Mesothelial cell of epicardium (in vitro differentiated cells): ENCODE measurements at regions not wholly inside any gene's neighbourhood (a gene's known extent, or its start where the extent isn't known, plus 50 kb on each side); places are given as distances from the start of the nearest gene placed in this dataset.

ENCODE experiments used
- DNase-seq, 2 experiments: peaks; one replicate each; pipeline ENCODE4 v3.0.0; 2021; ENCODE audit warnings: low spot score in 2 of 2; ENCODE audit not compliant: unreplicated experiment in 2 of 2
- H3K27ac Mint-ChIP-seq: 2 replicates; pipeline ENCODE4 v1.8.0; 2021; ENCODE audit warnings: mixed read lengths
- H3K27me3 Mint-ChIP-seq: 2 replicates; pipeline ENCODE4 v1.8.0; 2021; ENCODE audit warnings: low read depth, mixed read lengths
- H3K36me3 Mint-ChIP-seq: 2 replicates; pipeline ENCODE4 v1.8.0; 2021; ENCODE audit warnings: mixed read lengths
- H3K4me1 Mint-ChIP-seq: 2 replicates; pipeline ENCODE4 v1.8.0; 2021; ENCODE audit warnings: mixed read lengths
- H3K4me3 Mint-ChIP-seq: 2 replicates; pipeline ENCODE4 v1.8.0; 2021; ENCODE audit warnings: mild to moderate bottlenecking, moderate library complexity, mixed read lengths
- H3K9me3 Mint-ChIP-seq: 2 replicates; pipeline ENCODE4 v1.8.0; 2021; ENCODE audit warnings: mixed read lengths
- TF ChIP-seq, protein P1 (sequence below): fragments of 200-600 bp; sonication (generic); IDR thresholded peaks from one replicate; pipeline ENCODE4 v1.5.0; 2021; ENCODE audit warnings: antibody characterized with exemption; ENCODE audit not compliant: unreplicated experiment

DNA sequence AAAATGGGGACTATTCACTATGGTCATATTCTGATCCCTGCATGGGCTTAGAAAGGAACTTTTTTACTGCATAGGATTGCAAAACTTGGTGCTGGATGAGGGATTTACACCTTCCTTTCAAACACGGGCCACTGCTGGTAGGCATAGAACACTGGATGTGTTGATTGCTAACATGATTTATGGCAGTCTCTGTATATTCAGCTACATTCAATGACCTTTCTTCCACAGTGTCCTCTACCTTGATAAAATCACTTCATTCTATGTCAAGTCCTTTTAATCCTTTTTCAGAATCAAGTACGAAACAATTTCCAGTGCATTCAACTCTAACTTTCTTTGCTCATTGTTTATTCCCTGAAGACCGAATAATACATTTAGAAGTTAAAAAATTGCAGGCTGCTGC is 91.9 kb upstream of the ATG10 start:
- H3K4me3 Mint-ChIP-seq: no peak overlapping the region
- DNase-seq: no peak
- peaks cover 9% of the 10 kb centered on the region for H3K4me1 Mint-ChIP-seq
- H3K27me3 Mint-ChIP-seq: no peaks in the 10 kb centered on the region
- H3K9me3 Mint-ChIP-seq: peaks cover 2% of the 10 kb centered on the region
- TF ChIP-seq, protein P1, sequence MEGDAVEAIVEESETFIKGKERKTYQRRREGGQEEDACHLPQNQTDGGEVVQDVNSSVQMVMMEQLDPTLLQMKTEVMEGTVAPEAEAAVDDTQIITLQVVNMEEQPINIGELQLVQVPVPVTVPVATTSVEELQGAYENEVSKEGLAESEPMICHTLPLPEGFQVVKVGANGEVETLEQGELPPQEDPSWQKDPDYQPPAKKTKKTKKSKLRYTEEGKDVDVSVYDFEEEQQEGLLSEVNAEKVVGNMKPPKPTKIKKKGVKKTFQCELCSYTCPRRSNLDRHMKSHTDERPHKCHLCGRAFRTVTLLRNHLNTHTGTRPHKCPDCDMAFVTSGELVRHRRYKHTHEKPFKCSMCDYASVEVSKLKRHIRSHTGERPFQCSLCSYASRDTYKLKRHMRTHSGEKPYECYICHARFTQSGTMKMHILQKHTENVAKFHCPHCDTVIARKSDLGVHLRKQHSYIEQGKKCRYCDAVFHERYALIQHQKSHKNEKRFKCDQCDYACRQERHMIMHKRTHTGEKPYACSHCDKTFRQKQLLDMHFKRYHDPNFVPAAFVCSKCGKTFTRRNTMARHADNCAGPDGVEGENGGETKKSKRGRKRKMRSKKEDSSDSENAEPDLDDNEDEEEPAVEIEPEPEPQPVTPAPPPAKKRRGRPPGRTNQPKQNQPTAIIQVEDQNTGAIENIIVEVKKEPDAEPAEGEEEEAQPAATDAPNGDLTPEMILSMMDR: no peak
- H3K27ac Mint-ChIP-seq: no peak overlapping the region
- no peaks in the 10 kb centered on the region for H3K36me3 Mint-ChIP-seq

DNA sequence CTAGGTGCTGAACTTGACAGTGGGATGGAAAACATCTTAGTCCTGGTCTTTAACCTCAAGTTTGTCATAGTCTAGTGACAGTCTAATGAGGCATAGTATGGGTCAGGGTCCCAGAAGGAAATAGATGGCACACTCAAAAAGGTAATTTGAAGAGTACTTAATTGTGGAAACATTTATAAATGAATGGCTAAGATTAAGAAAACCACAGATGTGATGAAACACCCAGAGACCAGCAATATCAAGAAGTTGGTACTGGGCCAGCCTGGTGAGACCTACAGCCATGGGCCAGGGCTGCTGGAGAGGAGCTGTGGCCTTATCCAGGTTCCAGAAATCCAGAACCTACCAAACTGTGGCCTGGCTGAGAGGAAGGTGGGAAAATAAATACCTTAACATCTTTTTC is 93.5 kb upstream of the ATG10 start:
- TF ChIP-seq, protein P1: no peak
- DNase-seq: no peak
- Mint-ChIP-seq H3K27me3 (no peaks in the 10 kb centered on the region), H3K4me3 (no peak overlapping the region), H3K4me1 (peaks cover 9% of the 10 kb centered on the region), H3K9me3 (peaks cover 5% of the 10 kb centered on the region), H3K27ac (no peak overlapping the region), H3K36me3 (no peaks in the 10 kb centered on the region)

DNA sequence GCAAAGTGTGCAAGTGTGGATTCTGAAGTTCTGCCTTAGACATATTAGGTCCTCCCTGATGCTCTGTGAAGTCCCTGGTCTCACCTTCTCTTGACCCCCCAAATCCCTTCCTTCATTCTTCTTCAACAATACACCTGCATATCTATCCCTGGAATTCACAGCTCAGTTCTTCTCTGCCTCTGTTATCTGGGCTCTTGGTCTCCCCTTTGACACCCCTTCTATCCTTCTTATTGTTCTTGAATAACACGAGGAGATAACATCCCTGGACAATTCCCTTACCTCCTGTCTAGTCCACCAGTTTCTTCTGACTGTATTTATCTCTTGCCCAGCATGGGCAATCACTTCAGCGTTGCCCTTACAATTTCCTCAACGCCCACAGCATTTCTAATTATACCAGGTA is 104.8 kb upstream of the ATG10 start:
- TF ChIP-seq, protein P1: no peak
- Mint-ChIP-seq H3K36me3 (no peaks in the 10 kb centered on the region), H3K9me3 (no peaks in the 10 kb centered on the region), H3K27me3 (no peaks in the 10 kb centered on the region), H3K4me1 (peaks cover 5% of the 10 kb centered on the region), H3K4me3 (no peak overlapping the region), H3K27ac (no peak overlapping the region)
- no peak for DNase-seq

DNA sequence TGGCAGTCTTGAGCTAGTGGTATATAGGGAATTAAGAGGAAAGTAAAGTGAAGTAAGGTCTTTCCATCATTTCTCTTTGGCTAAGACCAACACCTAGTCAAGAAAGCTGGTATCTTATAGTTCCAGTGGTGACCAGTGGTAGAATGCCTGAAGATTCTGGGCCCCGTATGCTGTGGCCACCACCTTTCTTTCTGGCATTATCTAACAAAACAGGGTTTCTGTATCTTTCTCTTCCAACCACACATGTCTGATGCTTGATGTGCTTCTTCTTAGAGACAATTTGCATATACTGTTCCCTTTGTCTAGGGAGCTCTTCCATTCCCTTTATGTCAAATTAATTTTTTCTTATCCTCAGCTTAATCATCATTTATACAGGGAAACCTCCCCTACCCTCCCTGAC is 109.9 kb upstream of the SSBP2 start:
- Mint-ChIP-seq H3K36me3 (no peaks in the 10 kb centered on the region), H3K4me3 (no peak overlapping the region), H3K4me1 (peaks cover 24% of the 10 kb centered on the region), H3K27me3 (no peaks in the 10 kb centered on the region), H3K27ac (no peak overlapping the region), H3K9me3 (no peaks in the 10 kb centered on the region)
- TF ChIP-seq, protein P1: no peak
- DNase-seq: no peak

DNA sequence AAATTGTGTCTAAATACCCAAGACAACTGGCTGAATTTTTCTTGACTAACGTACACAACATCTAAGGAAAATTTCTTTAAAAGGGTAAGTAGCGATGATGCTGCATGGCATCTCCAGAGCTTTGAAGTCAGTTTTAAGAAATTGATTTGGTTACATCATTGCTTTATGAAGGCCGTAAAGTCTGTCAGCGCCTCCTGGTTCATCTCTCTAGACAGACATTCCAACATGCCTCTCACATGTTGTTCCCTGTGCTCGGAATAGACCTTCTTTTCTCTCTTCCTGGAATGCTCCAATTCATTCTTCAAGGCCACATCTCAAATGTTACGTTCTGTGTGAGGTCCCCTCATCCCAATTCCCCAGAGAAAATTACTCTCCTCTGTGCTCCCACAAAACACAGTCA is 108.7 kb upstream of the SSBP2 start:
- TF ChIP-seq, protein P1: no peak
- H3K27ac Mint-ChIP-seq: no peak overlapping the region
- H3K27me3 Mint-ChIP-seq: no peaks in the 10 kb centered on the region
- H3K4me1 Mint-ChIP-seq: peaks cover 33% of the 10 kb centered on the region
- no peaks in the 10 kb centered on the region for H3K9me3 Mint-ChIP-seq
- no peaks in the 10 kb centered on the region for H3K36me3 Mint-ChIP-seq
- no peak for DNase-seq
- no peak overlapping the region for H3K4me3 Mint-ChIP-seq
